Endothelial cell of umbilical vein (primary cell): ENCODE measurements at regions not wholly inside any gene's neighbourhood (a gene's known extent, or its start where the extent isn't known, plus 50 kb on each side); places are given as distances from the start of the nearest gene placed in this dataset.

Source experiments
- BruUV-seq: library from RNA; stranded (reverse); fragments of 400-500 nt; replicated peaks from 2 replicates; lab custom pipeline; 2021; lab: Mats Ljungman, UMichigan
- CTCF ChIA-PET: fragments of 300-600, 350-600 bp; sonication (Branson Sonifier 250); formaldehyde crosslinking; loops from one replicate; lab custom pipeline; 2021; ENCODE audit warnings: antibody characterized with exemption, inconsistent platforms; lab: Charles Lee
- POLR2A ChIA-PET: fragments of 300-600, 350-600 bp; sonication (Branson Sonifier 250); formaldehyde crosslinking; loops from one replicate; lab custom pipeline; 2021; ENCODE audit warnings: antibody characterized with exemption, inconsistent platforms; lab: Charles Lee
- DNase-seq: peaks from one replicate; pipeline ENCODE4 v3.0.0-alpha.2; 2011; ENCODE audit warnings: low read depth, low spot score
- FAIRE-seq: peaks from 2 replicates; lab custom pipeline; 2011; peaks lifted over from hg19 to GRCh38; lab: Jason Lieb, UNC
- H2AFZ ChIP-seq: 2 replicates; pipeline ENCODE4 v1.6.0; 2012; ENCODE audit warnings: low read depth, low read length, control low read depth, inconsistent platforms
- H3K27ac ChIP-seq: 2 replicates; pipeline ENCODE4 v1.5.1; 2011; ENCODE audit warnings: low read depth, mild to moderate bottlenecking, control low read depth, low read length, moderate library complexity; ENCODE audit not compliant: insufficient read depth
- H3K27me3 ChIP-seq, 2 experiments: 2 replicates each; pipeline versions ENCODE4 v1.6.0 to v1.6.1; 2011; ENCODE audit warnings: low read length in 2 of 2, mixed read lengths in 1 of 2; ENCODE audit not compliant: control insufficient read depth in 2 of 2, insufficient read depth in 2 of 2
- H3K36me3 ChIP-seq, 2 experiments: 2 replicates in 1 of 2; 3 replicates in 1 of 2; pipeline ENCODE4 v1.5.1; 2011; ENCODE audit warnings: low read length in 2 of 2, mild to moderate bottlenecking in 1 of 2, moderate library complexity in 1 of 2; ENCODE audit not compliant: control insufficient read depth in 2 of 2, insufficient read depth in 2 of 2; ENCODE audit errors: extremely low read depth in 1 of 2
- H3K4me1 ChIP-seq: 3 replicates; pipeline ENCODE4 v1.5.1; 2011; ENCODE audit warnings: mild to moderate bottlenecking, low read length; ENCODE audit not compliant: control insufficient read depth, insufficient read depth; ENCODE audit errors: extremely low read depth
- H3K4me2 ChIP-seq: 2 replicates; pipeline ENCODE4 v1.6.1; 2011; ENCODE audit warnings: low read length, control low read depth, mixed read lengths; ENCODE audit not compliant: insufficient read depth
- H3K4me3 ChIP-seq, 3 experiments: fragments of 200-600 bp in 1 of 3; sonication (generic), shearing (Covaris generic) in 1 of 3; replicated peaks in 1 of 3; 2 replicates each; pipeline ENCODE4 v1.5.1; 2011 to 2016; ENCODE audit warnings: control low read depth in 3 of 3, low read length in 3 of 3, mild to moderate bottlenecking in 2 of 3, inconsistent platforms in 1 of 3, low read depth in 1 of 3, moderate library complexity in 1 of 3; ENCODE audit not compliant: insufficient read depth in 1 of 3
- H3K79me2 ChIP-seq: 2 replicates; pipeline ENCODE4 v1.6.0; 2012; ENCODE audit warnings: low read length, inconsistent platforms; ENCODE audit not compliant: control insufficient read depth, insufficient read depth
- H3K9ac ChIP-seq: replicated peaks from 2 replicates; pipeline ENCODE3; 2011; ENCODE audit warnings: low read length, control low read depth; ENCODE audit not compliant: insufficient read depth; ENCODE audit errors: extremely low read depth
- H3K9me1 ChIP-seq: replicated peaks from 3 replicates; pipeline ENCODE4 v1.6.0; 2011; ENCODE audit warnings: mild to moderate bottlenecking, low read length; ENCODE audit not compliant: control insufficient read depth, insufficient read depth; ENCODE audit errors: extremely low read depth
- H3K9me3 ChIP-seq: replicated peaks from 2 replicates; pipeline ENCODE4 v1.5.1; 2012; ENCODE audit warnings: low read length, inconsistent platforms; ENCODE audit not compliant: control insufficient read depth, insufficient read depth
- H4K20me1 ChIP-seq: replicated peaks from 2 replicates; pipeline ENCODE3; 2011; ENCODE audit warnings: mild to moderate bottlenecking, low read length; ENCODE audit not compliant: control insufficient read depth, insufficient read depth; ENCODE audit errors: extremely low read depth
- EZH2 ChIP-seq: IDR thresholded peaks from 2 replicates; pipeline ENCODE4 v1.6.1; 2012; ENCODE audit warnings: borderline replicate concordance, low read depth, mild to moderate bottlenecking, moderate library complexity, low read length, inconsistent platforms; ENCODE audit not compliant: severe bottlenecking
- FOS ChIP-seq: IDR thresholded peaks from 2 replicates; pipeline ENCODE4 v1.6.1; 2011; ENCODE audit warnings: mild to moderate bottlenecking, low read length, moderate library complexity, borderline replicate concordance; ENCODE audit not compliant: insufficient read depth
- GATA2 ChIP-seq: IDR thresholded peaks from 2 replicates; pipeline ENCODE4 v1.7.0; 2011; ENCODE audit warnings: low read depth, mild to moderate bottlenecking, moderate library complexity, mixed read lengths, low read length; ENCODE audit not compliant: insufficient read length, insufficient read depth
- JUN ChIP-seq: IDR thresholded peaks from 2 replicates; pipeline ENCODE4 v1.6.1; 2011; ENCODE audit warnings: borderline replicate concordance, low read depth; ENCODE audit not compliant: insufficient read length, insufficient read depth
- MAX ChIP-seq: IDR thresholded peaks from 2 replicates; pipeline ENCODE4 v1.6.1; 2011; ENCODE audit not compliant: insufficient read depth, insufficient read length
- MYC ChIP-seq: IDR thresholded peaks from one replicate; pipeline ENCODE4 v1.6.1; 2011; ENCODE audit warnings: mild to moderate bottlenecking, low read depth, low read length
- POLR2A ChIP-seq: IDR thresholded peaks from 2 replicates; pipeline ENCODE4 v1.6.1; 2012; ENCODE audit warnings: low read depth, mild to moderate bottlenecking, control low read depth, low read length
- POLR2AphosphoS5 ChIP-seq: IDR thresholded peaks from 2 replicates; pipeline ENCODE4 v1.6.1; 2012; ENCODE audit warnings: low read depth, mild to moderate bottlenecking, control low read depth, low read length, moderate library complexity; ENCODE audit not compliant: insufficient read depth
- dilution Hi-C: fragments of 300-500 bp; cut with MboI; formaldehyde crosslinking; loops from one replicate; pipeline ENCODE4 v1.15.0; 2019; ENCODE audit warnings: low sequenced_read_pairs; ENCODE audit not compliant: extremely low pct_ligation_motif_present
- intact Hi-C: fragments of 100-400 bp; cut with micrococcal nuclease; formaldehyde crosslinking; loops from one replicate; pipeline ENCODE4 v1.10.0; 2022
- TF ChIP-seq, protein P1 (sequence below), 2 donors: IDR thresholded peaks; 1 replicate in 1 of 2; 2 replicates in 1 of 2; pipeline ENCODE4 v1.5.1; 2011; ENCODE audit warnings: low read length in 2 of 2, mild to moderate bottlenecking in 2 of 2, moderate library complexity in 2 of 2, control low read depth in 1 of 2, inconsistent platforms in 1 of 2, low read depth in 1 of 2; ENCODE audit not compliant: insufficient read depth in 1 of 2; ENCODE audit errors: extremely low read depth in 1 of 2

GRCh38 chr5:72647806-72648205 is 140.6 kb upstream of the ZNF366 start:
- Histone ChIP-seq H3K9me3 (no peaks in the 10 kb centered on the region), H3K79me2 (no peaks in the 10 kb centered on the region), H3K9ac (no peak overlapping the region), H3K9me1 (no peaks in the 10 kb centered on the region), H3K4me3 (no peak overlapping the region), H3K4me1 (no peaks in the 10 kb centered on the region), H4K20me1 (no peaks in the 10 kb centered on the region), H3K4me2 (no peak overlapping the region), H2AFZ (peak overlapping the region; percentile 20), H3K27ac (no peak overlapping the region), H3K27me3 (no peaks in the 10 kb centered on the region), H3K36me3 (no peaks in the 10 kb centered on the region)
- intact Hi-C loops: no loop called here
- BruUV-seq: no TSS peak
- FAIRE-seq (peak; percentile 31), DNase-seq (peak; percentile 51)
- ChIA-PET CTCF (interaction anchor here (1.4 to 2.6 kb wide), 3 partner anchors 9 to 37 kb away, joined by 3 to 10 read pairs (median 9); no protein-coding TSS in a partner anchor), POLR2A (no interaction called here)
- dilution Hi-C loops: no loop called here
- TF ChIP-seq MAX: no peak
- TF ChIP-seq, protein P1, sequence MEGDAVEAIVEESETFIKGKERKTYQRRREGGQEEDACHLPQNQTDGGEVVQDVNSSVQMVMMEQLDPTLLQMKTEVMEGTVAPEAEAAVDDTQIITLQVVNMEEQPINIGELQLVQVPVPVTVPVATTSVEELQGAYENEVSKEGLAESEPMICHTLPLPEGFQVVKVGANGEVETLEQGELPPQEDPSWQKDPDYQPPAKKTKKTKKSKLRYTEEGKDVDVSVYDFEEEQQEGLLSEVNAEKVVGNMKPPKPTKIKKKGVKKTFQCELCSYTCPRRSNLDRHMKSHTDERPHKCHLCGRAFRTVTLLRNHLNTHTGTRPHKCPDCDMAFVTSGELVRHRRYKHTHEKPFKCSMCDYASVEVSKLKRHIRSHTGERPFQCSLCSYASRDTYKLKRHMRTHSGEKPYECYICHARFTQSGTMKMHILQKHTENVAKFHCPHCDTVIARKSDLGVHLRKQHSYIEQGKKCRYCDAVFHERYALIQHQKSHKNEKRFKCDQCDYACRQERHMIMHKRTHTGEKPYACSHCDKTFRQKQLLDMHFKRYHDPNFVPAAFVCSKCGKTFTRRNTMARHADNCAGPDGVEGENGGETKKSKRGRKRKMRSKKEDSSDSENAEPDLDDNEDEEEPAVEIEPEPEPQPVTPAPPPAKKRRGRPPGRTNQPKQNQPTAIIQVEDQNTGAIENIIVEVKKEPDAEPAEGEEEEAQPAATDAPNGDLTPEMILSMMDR (IDR thresholded peaks at IDR 0.05; ENCODE audit: extremely low read depth in 1 of 2, insufficient read depth in 1 of 2, low read depth in 1 of 2, low read length in 2 of 2): no peak
- no peak for TF ChIP-seq EZH2
- TF ChIP-seq GATA2: no peak
- TF ChIP-seq FOS: no peak
- TF ChIP-seq POLR2A: no peak
- TF ChIP-seq MYC: no peak
- no peak for TF ChIP-seq POLR2AphosphoS5
- TF ChIP-seq JUN: no peak
